SJCRH30 (cell line): ENCODE measurements at regions not wholly inside any gene's neighbourhood (a gene's known extent, or its start where the extent isn't known, plus 50 kb on each side); places are given as distances from the start of the nearest gene placed in this dataset.
A peak's percentile ranks its signal among the peaks of the same experiment; 100 is the strongest.

Experiments used
- DNase-seq, 2 experiments: peaks; one replicate each; pipeline ENCODE4 v3.0.0-alpha.2; 2015 to 2020
- H3K27ac ChIP-seq: fragments of 250-450 bp; sonication (Bioruptor Pico); 2 replicates; pipeline ENCODE4 v1.5.1; 2020; ENCODE audit warnings: mild to moderate bottlenecking, moderate library complexity
- H3K27me3 ChIP-seq: fragments of 250-450 bp; sonication (Bioruptor Pico); 2 replicates; pipeline ENCODE4 v1.5.1; 2020; ENCODE audit warnings: mild to moderate bottlenecking, moderate library complexity
- H3K36me3 ChIP-seq: fragments of 250-450 bp; sonication (Bioruptor Pico); 2 replicates; pipeline ENCODE4 v1.5.1; 2020; ENCODE audit warnings: mild to moderate bottlenecking, moderate library complexity
- H3K4me1 ChIP-seq: fragments of 250-450 bp; sonication (Bioruptor Pico); 2 replicates; pipeline ENCODE4 v1.5.1; 2020; ENCODE audit warnings: mild to moderate bottlenecking, moderate library complexity
- H3K4me3 ChIP-seq: fragments of 250-450 bp; sonication (Bioruptor Pico); 2 replicates; pipeline ENCODE4 v1.5.1; 2020; ENCODE audit warnings: mild to moderate bottlenecking, moderate library complexity
- H3K9me3 ChIP-seq: fragments of 250-450 bp; sonication (Bioruptor Pico); replicated peaks from 2 replicates; pipeline ENCODE4 v1.5.1; 2020; ENCODE audit warnings: mild to moderate bottlenecking, moderate library complexity

DNA sequence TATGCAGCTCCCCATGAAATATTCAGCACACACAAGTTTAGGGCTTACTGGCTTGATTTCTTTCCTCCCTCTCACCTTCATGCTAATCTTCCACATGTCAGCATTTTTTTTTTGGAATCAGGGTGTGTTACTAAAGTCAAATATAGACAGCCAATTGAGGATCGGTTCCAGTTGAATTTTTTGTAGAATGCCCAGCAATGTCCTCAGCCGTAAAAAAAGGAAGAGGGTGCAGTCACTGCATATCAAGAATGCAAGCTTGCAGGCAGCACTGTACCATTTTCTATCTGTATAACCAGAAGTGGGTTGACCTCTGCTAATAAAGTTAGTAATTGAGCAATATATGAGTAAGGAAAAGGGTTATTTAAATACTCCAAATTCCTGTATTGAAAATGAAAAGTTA is 51.4 kb upstream of the CHMP2B start:
- H3K27me3 ChIP-seq, result no peaks in the 10 kb centered on the region
- peaks cover 15% of the 10 kb centered on the region; the same call in 1 of the 2 replicates for H3K4me1 ChIP-seq
- no peak overlapping the region for H3K4me3 ChIP-seq
- H3K9me3 ChIP-seq, result no peaks in the 10 kb centered on the region; the same call in 1 of the 2 replicates
- no peak overlapping the region for H3K27ac ChIP-seq
- H3K36me3 ChIP-seq, result no peaks in the 10 kb centered on the region
- DNase-seq, result no peak

- no peak overlapping the region for H3K4me3 ChIP-seq
- H3K4me1 ChIP-seq, result peaks cover 14% of the 10 kb centered on the region; the same call in 1 of the 2 replicates
- DNase-seq, result peak in 1 of 2 experiments; percentile 37
- no peaks in the 10 kb centered on the region for H3K27me3 ChIP-seq
- H3K9me3 ChIP-seq, result no peaks in the 10 kb centered on the region
- peak overlapping the region; percentile 62; the same call in 1 of the 2 replicates for H3K27ac ChIP-seq
- no peaks in the 10 kb centered on the region for H3K36me3 ChIP-seq
Measured at GRCh38 chr3:87173776-87174175, 53.3 kb upstream of the CHMP2B start.

DNA sequence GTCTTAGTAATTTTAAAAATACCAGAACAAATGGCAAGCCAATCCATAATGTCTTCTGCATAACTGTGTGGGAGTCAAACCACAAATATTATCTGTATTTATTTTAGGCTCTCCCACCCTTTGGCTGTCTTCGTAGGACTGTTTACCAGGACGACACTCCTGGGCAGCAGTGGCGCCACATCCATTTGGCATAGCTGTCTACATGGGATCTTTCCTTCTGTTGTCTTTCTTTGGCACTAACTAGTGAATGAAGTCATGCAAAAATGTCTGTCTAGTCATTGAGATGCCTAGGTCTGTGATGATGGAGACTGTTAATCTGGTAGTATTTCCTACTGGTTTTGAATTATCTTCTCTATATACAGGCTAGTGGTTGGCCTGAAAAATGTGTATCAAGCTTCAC is 54.0 kb upstream of the CHMP2B start:
- H3K27me3 ChIP-seq, result no peaks in the 10 kb centered on the region
- no peaks in the 10 kb centered on the region for H3K36me3 ChIP-seq
- H3K4me3 ChIP-seq, result no peak overlapping the region
- no peaks in the 10 kb centered on the region for H3K9me3 ChIP-seq
- DNase-seq, result peak; percentile 55 to 63
- peaks cover 14% of the 10 kb centered on the region; the same call in 1 of the 2 replicates for H3K4me1 ChIP-seq
- peak overlapping the region; percentile 62 for H3K27ac ChIP-seq

- Histone ChIP-seq H3K36me3 (no peaks in the 10 kb centered on the region), H3K27me3 (no peaks in the 10 kb centered on the region), H3K9me3 (no peaks in the 10 kb centered on the region), H3K4me3 (peak overlapping the region; percentile 50), H3K4me1 (peaks cover 12% of the 10 kb centered on the region; the same call in 1 of the 2 replicates), H3K27ac (peak overlapping the region; percentile 36; the same call in 1 of the 2 replicates)
- DNase-seq, result peak; percentile 37 to 82
Measured at GRCh38 chr3:87167628-87168456, 59.3 kb upstream of the CHMP2B start.

- no peaks in the 10 kb centered on the region for H3K9me3 ChIP-seq
- H3K36me3 ChIP-seq, result no peaks in the 10 kb centered on the region
- no peaks in the 10 kb centered on the region for H3K27me3 ChIP-seq
- no peak overlapping the region for H3K27ac ChIP-seq
- H3K4me3 ChIP-seq, result no peak overlapping the region
- no peak for DNase-seq
- H3K4me1 ChIP-seq, result 0 out of 2 replicates have a peak, but pooled peaks cover 4% of the 10 kb centered on the region
Measured at GRCh38 chr3:87164245-87164644, 62.9 kb upstream of the CHMP2B start.

GRCh38 chr3:87161851-87162250 is 65.3 kb upstream of the CHMP2B start:
- H3K36me3 ChIP-seq, result no peaks in the 10 kb centered on the region
- H3K4me1 ChIP-seq, result no peaks in the 10 kb centered on the region
- H3K27ac ChIP-seq, result no peak overlapping the region
- DNase-seq, result no peak
- no peak overlapping the region for H3K4me3 ChIP-seq
- H3K27me3 ChIP-seq, result no peaks in the 10 kb centered on the region
- H3K9me3 ChIP-seq, result no peaks in the 10 kb centered on the region

- H3K36me3 ChIP-seq, result no peaks in the 10 kb centered on the region
- no peaks in the 10 kb centered on the region for H3K9me3 ChIP-seq
- H3K4me3 ChIP-seq, result no peak overlapping the region
- no peaks in the 10 kb centered on the region for H3K4me1 ChIP-seq
- H3K27ac ChIP-seq, result no peak overlapping the region
- H3K27me3 ChIP-seq, result no peaks in the 10 kb centered on the region
- no peak for DNase-seq
Measured at GRCh38 chr3:87161417-87161816, 65.7 kb upstream of the CHMP2B start.

DNA sequence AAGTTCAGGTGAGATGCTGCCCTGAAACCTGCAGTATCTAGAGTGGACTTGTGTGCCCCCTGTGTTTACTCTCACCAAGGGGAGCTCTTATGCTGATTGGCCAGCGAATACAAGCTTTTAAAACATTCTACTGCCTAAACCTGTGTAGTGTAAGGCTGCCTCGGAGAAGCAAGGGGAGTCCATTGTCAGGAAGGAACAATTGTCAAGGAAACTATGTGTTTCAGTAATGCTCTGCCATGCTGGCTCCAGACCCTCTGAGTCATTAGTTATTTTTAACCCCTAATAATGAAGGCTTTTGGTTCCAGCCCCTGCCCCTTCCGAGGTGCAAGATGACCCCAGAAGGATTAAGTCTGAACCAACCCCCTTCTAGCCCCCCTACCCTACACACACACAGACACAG is 66.1 kb upstream of the CHMP2B start:
- H3K4me3 ChIP-seq, result no peak overlapping the region
- H3K27me3 ChIP-seq, result no peaks in the 10 kb centered on the region
- no peaks in the 10 kb centered on the region for H3K9me3 ChIP-seq
- H3K4me1 ChIP-seq, result no peaks in the 10 kb centered on the region
- no peak for DNase-seq
- no peak overlapping the region for H3K27ac ChIP-seq
- H3K36me3 ChIP-seq, result no peaks in the 10 kb centered on the region

DNA sequence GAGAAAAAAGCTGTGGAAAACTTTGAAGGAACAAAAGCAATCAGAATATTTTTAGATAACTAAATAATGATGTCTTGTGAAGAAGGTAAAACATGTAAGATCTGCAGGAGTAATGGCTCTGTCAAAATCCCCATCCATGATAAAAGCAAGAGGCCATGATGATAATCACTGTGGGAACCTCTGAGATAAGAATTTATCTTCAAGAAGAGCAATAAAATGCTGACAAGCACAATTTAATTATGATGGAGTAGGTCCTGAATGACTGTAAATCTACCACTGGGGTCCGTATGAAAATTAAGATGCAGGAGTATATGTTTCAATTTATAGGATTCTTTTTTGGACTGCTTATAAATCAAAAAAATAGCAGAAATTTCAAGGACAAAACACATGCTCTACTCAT is 68.3 kb upstream of the CHMP2B start:
- no peaks in the 10 kb centered on the region for H3K9me3 ChIP-seq
- H3K36me3 ChIP-seq, result no peaks in the 10 kb centered on the region
- no peaks in the 10 kb centered on the region for H3K4me1 ChIP-seq
- no peak for DNase-seq
- no peaks in the 10 kb centered on the region for H3K27me3 ChIP-seq
- H3K4me3 ChIP-seq, result no peak overlapping the region
- H3K27ac ChIP-seq, result no peak overlapping the region

DNA sequence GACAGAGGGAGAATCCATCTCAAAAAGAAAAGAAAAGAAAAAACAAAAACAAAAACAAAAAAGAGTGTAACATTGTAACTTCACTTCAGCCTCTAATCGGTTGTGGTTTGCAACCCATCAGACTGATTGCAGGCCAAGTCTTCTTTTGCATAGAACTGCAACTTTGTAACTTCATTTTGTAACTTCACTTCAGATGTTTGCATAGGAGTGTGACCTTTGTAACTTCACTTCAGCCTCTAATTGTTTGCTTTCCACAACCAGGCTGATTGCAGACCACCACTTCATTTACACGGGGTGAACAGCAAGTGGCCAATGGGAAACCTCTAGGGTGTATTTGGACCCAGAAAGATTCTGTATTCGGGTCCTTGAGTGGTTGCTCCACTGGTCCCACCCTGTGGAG is 79.1 kb upstream of the CHMP2B start:
- no peak overlapping the region for H3K4me3 ChIP-seq
- no peak for DNase-seq
- no peaks in the 10 kb centered on the region for H3K4me1 ChIP-seq
- no peaks in the 10 kb centered on the region for H3K36me3 ChIP-seq
- H3K27me3 ChIP-seq, result no peaks in the 10 kb centered on the region
- no peak overlapping the region for H3K27ac ChIP-seq
- H3K9me3 ChIP-seq, result 0 out of 2 replicates have a peak, but pooled peaks cover 3% of the 10 kb centered on the region

- Histone ChIP-seq H3K27ac (no peak overlapping the region), H3K4me3 (no peak overlapping the region), H3K27me3 (no peaks in the 10 kb centered on the region), H3K4me1 (no peaks in the 10 kb centered on the region), H3K36me3 (no peaks in the 10 kb centered on the region), H3K9me3 (0 out of 2 replicates have a peak, but pooled peaks cover 3% of the 10 kb centered on the region)
- no peak for DNase-seq
Measured at GRCh38 chr3:87147562-87147961, 79.5 kb upstream of the CHMP2B start.

GRCh38 chr3:87145553-87145952 is 81.6 kb upstream of the CHMP2B start:
- DNase-seq, result peak; percentile 42 to 67

DNA sequence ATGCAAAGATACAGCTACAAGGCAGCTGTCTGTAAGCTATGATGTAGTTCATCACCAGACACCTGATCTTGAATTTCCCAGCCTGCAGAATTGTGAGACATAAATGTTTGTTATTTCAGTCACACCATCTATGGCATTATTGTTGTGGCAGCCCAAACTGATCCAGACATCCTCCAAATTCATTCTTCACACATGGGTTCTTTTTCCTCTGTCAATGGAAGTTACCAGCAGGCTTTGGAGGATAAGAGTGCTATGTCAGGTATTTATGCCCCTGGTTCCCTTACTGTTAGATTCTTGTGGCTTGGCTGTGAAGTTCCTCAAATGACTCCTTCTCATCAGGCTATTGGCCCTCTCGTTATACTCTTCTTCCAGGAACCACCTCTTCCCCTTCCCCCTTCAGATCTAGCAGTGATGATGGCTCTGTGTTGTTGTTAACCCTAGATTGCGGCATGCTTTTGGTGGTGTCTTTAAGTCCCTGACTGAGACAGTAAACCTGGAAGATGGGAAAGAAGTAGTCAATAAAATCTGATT is 91.0 kb upstream of the CHMP2B start:
- H3K36me3 ChIP-seq, result no peaks in the 10 kb centered on the region
- no peak overlapping the region for H3K4me3 ChIP-seq
- peaks cover 3% of the 10 kb centered on the region; the same call in 1 of the 2 replicates for H3K9me3 ChIP-seq
- DNase-seq, result peak in 1 of 2 experiments; percentile 16
- H3K27me3 ChIP-seq, result no peaks in the 10 kb centered on the region
- no peak overlapping the region for H3K27ac ChIP-seq
- no peaks in the 10 kb centered on the region for H3K4me1 ChIP-seq

More at GRCh38 chr3:87145553-87145952, 81.6 kb upstream of the CHMP2B start:
- H3K4me1 ChIP-seq, result no peaks in the 10 kb centered on the region
- H3K4me3 ChIP-seq, result no peak overlapping the region
- no peaks in the 10 kb centered on the region for H3K27me3 ChIP-seq
- H3K9me3 ChIP-seq, result 0 out of 2 replicates have a peak, but pooled peaks cover 5% of the 10 kb centered on the region
- no peak overlapping the region for H3K27ac ChIP-seq
- H3K36me3 ChIP-seq, result no peaks in the 10 kb centered on the region

- no peaks in the 10 kb centered on the region; the same call in 1 of the 2 replicates for H3K9me3 ChIP-seq
- no peaks in the 10 kb centered on the region for H3K4me1 ChIP-seq
- no peak for DNase-seq
- no peaks in the 10 kb centered on the region for H3K27me3 ChIP-seq
- H3K4me3 ChIP-seq, result no peak overlapping the region
- no peaks in the 10 kb centered on the region for H3K36me3 ChIP-seq
- no peak overlapping the region for H3K27ac ChIP-seq
Measured at GRCh38 chr3:87135412-87135811, 91.7 kb upstream of the CHMP2B start.

- Histone ChIP-seq H3K9me3 (no peaks in the 10 kb centered on the region), H3K27me3 (no peaks in the 10 kb centered on the region), H3K4me3 (no peak overlapping the region), H3K36me3 (no peaks in the 10 kb centered on the region), H3K27ac (no peak overlapping the region), H3K4me1 (no peaks in the 10 kb centered on the region)
- DNase-seq, result no peak
Measured at GRCh38 chr3:87132801-87133200, 94.3 kb upstream of the CHMP2B start.
